ENCODE measurements at regions not wholly inside any gene's neighbourhood (a gene's known extent, or its start where the extent isn't known, plus 50 kb on each side); places are given as distances from the start of the nearest gene placed in this dataset.

- Histone ChIP-seq H3K9me3 (ENCODE audit: insufficient read depth, low read length) (no peaks in the 10 kb centered on the region), H4K20me1 (ENCODE audit: low read depth, low read length) (no peaks in the 10 kb centered on the region), H3K9ac (ENCODE audit: low read length) (peak overlapping the region; percentile 53), H3K4me3 (ENCODE audit: insufficient read depth, low read length, poor library complexity, severe bottlenecking) (peak overlapping the region; percentile 33), H3K36me3 (ENCODE audit: low read length) (no peaks in the 10 kb centered on the region), H3F3A (ENCODE audit: insufficient read depth) (peaks cover 16% of the 10 kb centered on the region; the same call in 1 of the 2 replicates), H3K27me3 (ENCODE audit: low read length) (no peaks in the 10 kb centered on the region), H2AFZ (ENCODE audit: low read depth, low read length, severe bottlenecking) (peak overlapping the region; percentile 97), H3K9me2 (replicated peaks; ENCODE audit: insufficient read depth, low read length) (no peaks in the 10 kb centered on the region), H3K27ac (ENCODE audit: low read depth, low read length) (peak overlapping the region; percentile 83), H3K4me2 (ENCODE audit: low read depth, low read length, poor library complexity, severe bottlenecking) (peak overlapping the region; percentile 75), H3K79me2 (ENCODE audit: insufficient read depth, low read length) (no peaks in the 10 kb centered on the region)
- TF ChIP-seq EZH2phosphoT487 (conservative IDR thresholded peaks at IDR 0.05; ENCODE audit: low read length) (no peak), CTCF (IDR thresholded peaks at IDR 0.05; ENCODE audit: insufficient read depth, low read length, poor library complexity, severe bottlenecking) (no peak)
Observed at GRCh38 chr6:28782113-28782673, 141.6 kb downstream of the TRIM27 start.

- H3K27me3 ChIP-seq (ENCODE audit: low read length) = no peaks in the 10 kb centered on the region
- H3K36me3 ChIP-seq (ENCODE audit: low read length) = no peaks in the 10 kb centered on the region
- H3K27ac ChIP-seq (ENCODE audit: low read depth, low read length) = no peak overlapping the region
- no peaks in the 10 kb centered on the region for H3K79me2 ChIP-seq (ENCODE audit: insufficient read depth, low read length)
- H3K4me3 ChIP-seq (ENCODE audit: insufficient read depth, low read length, poor library complexity, severe bottlenecking) = no peak overlapping the region
- no peak overlapping the region for H2AFZ ChIP-seq (ENCODE audit: low read depth, low read length, severe bottlenecking)
- peaks cover 5% of the 10 kb centered on the region; the same call in 1 of the 2 replicates for H3F3A ChIP-seq (ENCODE audit: insufficient read depth)
- no peaks in the 10 kb centered on the region for H3K9me3 ChIP-seq (ENCODE audit: insufficient read depth, low read length)
- H4K20me1 ChIP-seq (ENCODE audit: low read depth, low read length) = no peaks in the 10 kb centered on the region
- H3K9ac ChIP-seq (ENCODE audit: low read length) = no peak overlapping the region
- TF ChIP-seq CTCF (IDR thresholded peaks at IDR 0.05; ENCODE audit: insufficient read depth, low read length, poor library complexity, severe bottlenecking) = no peak
- no peak for TF ChIP-seq EZH2phosphoT487 (conservative IDR thresholded peaks at IDR 0.05; ENCODE audit: low read length)
- no peaks in the 10 kb centered on the region for H3K9me2 ChIP-seq (replicated peaks; ENCODE audit: insufficient read depth, low read length)
- H3K4me2 ChIP-seq (ENCODE audit: low read depth, low read length, poor library complexity, severe bottlenecking) = no peak overlapping the region
Observed at GRCh38 chr6:28785962-28786679, 137.7 kb downstream of the TRIM27 start.

GRCh38 chr6:28789553-28790083, 134.2 kb downstream of the TRIM27 start:
- H3K4me3 ChIP-seq (ENCODE audit: insufficient read depth, low read length, poor library complexity, severe bottlenecking) = no peak overlapping the region
- no peaks in the 10 kb centered on the region for H3K9me3 ChIP-seq (ENCODE audit: insufficient read depth, low read length)
- no peaks in the 10 kb centered on the region for H3F3A ChIP-seq (ENCODE audit: insufficient read depth)
- no peak overlapping the region for H3K27ac ChIP-seq (ENCODE audit: low read depth, low read length)
- no peaks in the 10 kb centered on the region for H3K79me2 ChIP-seq (ENCODE audit: insufficient read depth, low read length)
- H3K9ac ChIP-seq (ENCODE audit: low read length) = no peak overlapping the region
- no peaks in the 10 kb centered on the region for H3K36me3 ChIP-seq (ENCODE audit: low read length)
- H2AFZ ChIP-seq (ENCODE audit: low read depth, low read length, severe bottlenecking) = no peak overlapping the region
- H3K9me2 ChIP-seq (replicated peaks; ENCODE audit: insufficient read depth, low read length) = no peaks in the 10 kb centered on the region
- no peaks in the 10 kb centered on the region for H4K20me1 ChIP-seq (ENCODE audit: low read depth, low read length)
- TF ChIP-seq EZH2phosphoT487 (conservative IDR thresholded peaks at IDR 0.05; ENCODE audit: low read length) = no peak
- no peak for TF ChIP-seq CTCF (IDR thresholded peaks at IDR 0.05; ENCODE audit: insufficient read depth, low read length, poor library complexity, severe bottlenecking)
- no peaks in the 10 kb centered on the region for H3K27me3 ChIP-seq (ENCODE audit: low read length)
- H3K4me2 ChIP-seq (ENCODE audit: low read depth, low read length, poor library complexity, severe bottlenecking) = no peak overlapping the region
